ENCODE measurements at regions not wholly inside any gene's neighbourhood (a gene's known extent, or its start where the extent isn't known, plus 50 kb on each side); places are given as distances from the start of the nearest gene placed in this dataset.
A peak's percentile ranks its signal among the peaks of the same experiment; 100 is the strongest.

DNA sequence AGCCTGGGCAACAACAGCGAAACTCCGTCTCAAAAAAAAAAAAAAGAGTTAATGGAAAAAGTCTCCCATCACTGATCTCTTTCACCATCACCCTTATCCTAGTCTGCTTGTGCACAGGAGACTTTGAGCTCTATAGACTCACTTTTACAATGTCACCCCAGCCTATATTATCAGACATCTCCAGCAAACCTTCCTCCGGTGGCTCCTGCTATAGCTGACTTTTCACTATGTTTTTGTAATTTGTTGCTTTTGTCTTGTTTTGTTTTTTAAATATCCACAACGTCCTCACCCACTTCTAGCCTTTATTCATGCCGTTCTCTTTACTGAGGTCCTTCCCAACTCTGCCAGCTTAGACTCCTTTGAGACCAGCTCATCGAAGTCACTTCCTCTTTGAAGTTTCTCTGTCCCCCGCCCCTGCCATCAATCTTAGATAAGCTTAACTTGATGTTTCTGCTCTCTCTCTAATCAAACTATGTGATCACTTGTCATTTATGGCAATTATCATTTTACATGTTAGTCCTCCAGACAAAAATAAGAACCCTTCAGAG, 82.7 kb upstream of the CHD2 start:
- Histone ChIP-seq H3K9me3 (ENCODE audit: control insufficient read depth, insufficient read depth, low read length) (no peaks in the 10 kb centered on the region), H3K27me3 (ENCODE audit: control insufficient read depth, insufficient read depth, low read length) (no peaks in the 10 kb centered on the region), H3K36me3 (ENCODE audit: control insufficient read depth, insufficient read depth, low read length) (no peaks in the 10 kb centered on the region), H3K4me1 (ENCODE audit: control insufficient read depth, insufficient read depth, low read length) (peaks cover 9% of the 10 kb centered on the region), H3K4me3 (ENCODE audit: low read length) (no peak overlapping the region), H3K27ac (ENCODE audit: low read length) (no peak overlapping the region)
- ATAC-seq (no peak), DNase-seq (peak in 1 of 2 donors; percentile 49)
- TF ChIP-seq, protein P1, sequence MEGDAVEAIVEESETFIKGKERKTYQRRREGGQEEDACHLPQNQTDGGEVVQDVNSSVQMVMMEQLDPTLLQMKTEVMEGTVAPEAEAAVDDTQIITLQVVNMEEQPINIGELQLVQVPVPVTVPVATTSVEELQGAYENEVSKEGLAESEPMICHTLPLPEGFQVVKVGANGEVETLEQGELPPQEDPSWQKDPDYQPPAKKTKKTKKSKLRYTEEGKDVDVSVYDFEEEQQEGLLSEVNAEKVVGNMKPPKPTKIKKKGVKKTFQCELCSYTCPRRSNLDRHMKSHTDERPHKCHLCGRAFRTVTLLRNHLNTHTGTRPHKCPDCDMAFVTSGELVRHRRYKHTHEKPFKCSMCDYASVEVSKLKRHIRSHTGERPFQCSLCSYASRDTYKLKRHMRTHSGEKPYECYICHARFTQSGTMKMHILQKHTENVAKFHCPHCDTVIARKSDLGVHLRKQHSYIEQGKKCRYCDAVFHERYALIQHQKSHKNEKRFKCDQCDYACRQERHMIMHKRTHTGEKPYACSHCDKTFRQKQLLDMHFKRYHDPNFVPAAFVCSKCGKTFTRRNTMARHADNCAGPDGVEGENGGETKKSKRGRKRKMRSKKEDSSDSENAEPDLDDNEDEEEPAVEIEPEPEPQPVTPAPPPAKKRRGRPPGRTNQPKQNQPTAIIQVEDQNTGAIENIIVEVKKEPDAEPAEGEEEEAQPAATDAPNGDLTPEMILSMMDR (IDR thresholded peaks at IDR 0.05) = no peak
- intact Hi-C loops (cut with micrococcal nuclease) = no loop called here
- Mint-ChIP-seq H3K27me3 (ENCODE audit: low read depth in 2 of 2) (no peaks in the 10 kb centered on the region), H3K36me3 (no peaks in the 10 kb centered on the region), H3K27ac (no peak overlapping the region), H3K9me3 (no peaks in the 10 kb centered on the region), H3K4me3 (no peak overlapping the region), H3K4me1 (peaks cover 11 to 13% of the 10 kb centered on the region in 2 donors)
- WGBS (ENCODE audit: insufficient coverage) = 39% methylated on average over 6 of the region's 7 CpGs

DNA sequence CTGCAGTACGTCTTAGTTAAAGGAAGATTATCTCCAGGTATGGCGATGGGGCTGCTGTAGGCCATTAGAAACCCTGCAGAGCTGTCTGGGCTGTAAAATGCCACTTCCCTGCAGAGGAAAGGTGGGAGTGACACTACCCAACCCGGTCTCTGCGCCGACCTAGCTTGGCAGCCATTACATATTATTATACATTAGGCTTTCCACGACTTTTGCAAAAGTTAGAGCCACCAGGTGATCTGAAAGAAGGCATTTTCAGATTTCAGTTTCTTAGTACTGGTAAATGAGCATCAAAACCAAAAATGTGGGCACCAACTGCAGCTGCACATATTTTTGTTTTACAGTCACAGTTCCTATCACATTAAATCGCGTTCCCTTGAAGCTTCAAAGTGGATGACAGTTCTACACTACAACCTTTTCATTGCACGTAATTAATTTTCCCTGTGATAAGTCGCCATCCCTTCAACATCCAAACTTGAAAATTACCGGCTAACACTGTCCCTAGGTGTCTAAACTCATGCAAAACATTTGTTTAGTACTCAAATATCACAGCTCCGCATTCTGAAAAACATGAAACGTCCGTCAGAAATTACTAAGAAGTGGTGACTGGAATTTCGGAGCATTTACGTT, 81.4 kb upstream of the CHD2 start:
- Histone ChIP-seq H3K27me3 (ENCODE audit: control insufficient read depth, insufficient read depth, low read length) (no peaks in the 10 kb centered on the region), H3K36me3 (ENCODE audit: control insufficient read depth, insufficient read depth, low read length) (no peaks in the 10 kb centered on the region), H3K27ac (ENCODE audit: low read length) (no peak overlapping the region), H3K4me3 (ENCODE audit: low read length) (no peak overlapping the region), H3K4me1 (ENCODE audit: control insufficient read depth, insufficient read depth, low read length) (peaks cover 9% of the 10 kb centered on the region), H3K9me3 (ENCODE audit: control insufficient read depth, insufficient read depth, low read length) (no peaks in the 10 kb centered on the region)
- intact Hi-C loops (cut with micrococcal nuclease) = no loop called here
- DNase-seq = peak in 1 of 2 donors; percentile 32
- WGBS (ENCODE audit: insufficient coverage) = 92% methylated on average over 16 of the region's 16 CpGs
- H3K27me3 Mint-ChIP-seq (ENCODE audit: low read depth in 2 of 2) = no peaks in the 10 kb centered on the region
- H3K4me3 Mint-ChIP-seq = peak overlapping the region; percentile 89
- H3K27ac Mint-ChIP-seq = peak overlapping the region; percentile 87
- TF ChIP-seq, protein P1 (IDR thresholded peaks at IDR 0.05) = no peak
- H3K36me3 Mint-ChIP-seq = no peaks in the 10 kb centered on the region
- H3K9me3 Mint-ChIP-seq = no peaks in the 10 kb centered on the region
- ATAC-seq = no peak
- H3K4me1 Mint-ChIP-seq = peaks cover 11 to 13% of the 10 kb centered on the region in 2 donors

DNA sequence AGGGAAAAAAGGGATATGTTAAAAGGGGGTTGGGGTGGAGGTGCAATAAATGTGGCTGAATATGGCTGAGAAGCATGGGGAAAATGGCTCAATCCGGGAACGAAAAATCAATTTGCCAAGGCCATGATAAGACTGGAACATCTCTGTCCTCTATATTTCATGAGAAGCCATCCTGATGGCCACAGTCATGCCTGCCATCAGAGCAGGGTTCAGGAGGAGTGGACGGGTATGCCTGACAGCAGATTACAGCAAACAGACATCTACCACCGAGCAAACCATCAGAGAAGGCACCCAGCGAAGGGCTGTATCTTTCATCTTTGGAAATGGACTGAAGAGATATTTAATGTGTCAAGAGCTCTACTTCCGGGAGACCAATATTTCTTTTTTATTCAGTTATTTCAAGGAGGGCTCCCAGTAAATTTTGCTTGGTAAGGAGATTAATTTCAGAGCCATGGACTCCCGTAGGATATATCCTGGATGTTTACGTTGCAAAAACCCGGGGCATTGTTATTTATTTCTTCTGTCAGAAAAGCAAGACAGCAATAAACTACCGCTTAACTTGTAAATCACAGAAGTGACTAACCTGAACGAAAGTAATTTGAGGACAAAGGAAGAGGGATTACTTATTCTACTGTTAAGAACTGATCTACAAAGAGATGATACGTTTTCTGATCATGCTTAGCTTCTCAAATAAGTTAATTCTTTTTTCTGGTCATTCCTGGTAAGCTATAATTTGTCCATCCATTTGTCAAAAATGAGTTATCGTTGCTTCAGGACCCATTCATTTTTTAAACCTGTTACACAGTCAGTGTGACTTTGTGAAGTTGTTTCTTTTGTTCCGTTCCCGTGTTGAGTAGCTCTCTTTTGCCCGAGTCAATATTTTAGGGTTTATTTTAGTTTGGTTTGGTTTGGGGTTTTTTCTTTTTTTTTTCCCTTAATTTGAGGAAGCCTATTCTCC, 80.6 kb upstream of the CHD2 start:
- TF ChIP-seq, protein P1 (IDR thresholded peaks at IDR 0.05) = no peak
- DNase-seq = peak in 1 of 2 donors; percentile 36
- peak overlapping the region; percentile 52 for H3K4me3 ChIP-seq (ENCODE audit: low read length)
- H3K27ac ChIP-seq (ENCODE audit: low read length) = peak overlapping the region; percentile 67
- Mint-ChIP-seq H3K36me3 (no peaks in the 10 kb centered on the region), H3K4me1 (peaks cover 11 to 13% of the 10 kb centered on the region in 2 donors), H3K9me3 (no peaks in the 10 kb centered on the region), H3K27ac (peak overlapping the region; percentile 87), H3K27me3 (ENCODE audit: low read depth in 2 of 2) (no peaks in the 10 kb centered on the region), H3K4me3 (peak overlapping the region; percentile 89)
- H3K36me3 ChIP-seq (ENCODE audit: control insufficient read depth, insufficient read depth, low read length) = no peaks in the 10 kb centered on the region
- 84% methylated on average over 13 of the region's 16 CpGs for WGBS (ENCODE audit: insufficient coverage)
- peak in 1 of 3 donors; percentile 27 for ATAC-seq
- no peaks in the 10 kb centered on the region for H3K9me3 ChIP-seq (ENCODE audit: control insufficient read depth, insufficient read depth, low read length)
- intact Hi-C loops (cut with micrococcal nuclease) = loop anchor here (1.0 kb wide), 1 partner anchor 12 kb away; no protein-coding TSS in a partner anchor
- H3K27me3 ChIP-seq (ENCODE audit: control insufficient read depth, insufficient read depth, low read length) = no peaks in the 10 kb centered on the region
- peaks cover 9% of the 10 kb centered on the region for H3K4me1 ChIP-seq (ENCODE audit: control insufficient read depth, insufficient read depth, low read length)
